ENCODE measurements at regions not wholly inside any gene's neighbourhood (a gene's known extent, or its start where the extent isn't known, plus 50 kb on each side); places are given as distances from the start of the nearest gene placed in this dataset.

GRCh38 chr11:86151174-86152005, 82.5 kb upstream of the PICALM start:
- peak overlapping the region; percentile 38 for H3K9ac ChIP-seq (ENCODE audit: low read length)
- H2BK12ac ChIP-seq (ENCODE audit: low read length in 2 of 2): peak overlapping the region; percentile 75 to 92
- H3K79me1 ChIP-seq (replicated peaks; ENCODE audit: low read length, poor library complexity, severe bottlenecking): peaks cover 2% of the 10 kb centered on the region
- peak overlapping the region; percentile 98 for H2AK5ac ChIP-seq (ENCODE audit: low read length, severe bottlenecking)
- H3K27ac ChIP-seq (ENCODE audit: low read length, poor library complexity, severe bottlenecking): peak overlapping the region; percentile 85
- no peaks in the 10 kb centered on the region for H3K9me3 ChIP-seq (ENCODE audit: control insufficient read depth, low read length)
- peak overlapping the region in 1 of 2 experiments; percentile 14 for H3K4me3 ChIP-seq (ENCODE audit: insufficient read depth in 1 of 2, low read depth in 1 of 2, low read length in 2 of 2)
- peak; percentile 40 for DNase-seq
- H2BK120ac ChIP-seq (ENCODE audit: low read depth, low read length): no peak overlapping the region
- H2BK15ac ChIP-seq (ENCODE audit: low read depth, poor library complexity, severe bottlenecking): peak overlapping the region; percentile 31
- H3K18ac ChIP-seq (ENCODE audit: low read depth in 1 of 2, low read length in 2 of 2): peak overlapping the region in 1 of 2 experiments; percentile 87
- no peak overlapping the region for H3K14ac ChIP-seq (ENCODE audit: low read length in 2 of 2)
- H2BK5ac ChIP-seq (ENCODE audit: low read depth, low read length, poor library complexity, severe bottlenecking): peak overlapping the region; percentile 8
- no peaks in the 10 kb centered on the region for H3K27me3 ChIP-seq (ENCODE audit: control insufficient read depth in 1 of 2, insufficient read depth in 1 of 2, low read length in 2 of 2)
- no peak overlapping the region for H3K23ac ChIP-seq (ENCODE audit: low read length in 2 of 2)
- WGBS: 6% methylated on average over 2 of the region's 3 CpGs
- H2AFZ ChIP-seq (ENCODE audit: low read depth, low read length): no peak overlapping the region
- peaks cover 14% of the 10 kb centered on the region for H3K4me1 ChIP-seq (ENCODE audit: control insufficient read depth, insufficient read depth, low read depth, low read length)
- peak overlapping the region in 1 of 2 experiments; percentile 67 for H3K4ac ChIP-seq (ENCODE audit: low read depth in 1 of 2, low read length in 2 of 2)
- H4K8ac ChIP-seq (ENCODE audit: low read length): peak overlapping the region; percentile 35
- H3K36me3 ChIP-seq (ENCODE audit: control insufficient read depth in 1 of 2, insufficient read depth in 2 of 2, low read depth in 1 of 2, low read length in 2 of 2): no peaks in the 10 kb centered on the region
- peak overlapping the region; percentile 40 for H3K4me2 ChIP-seq (ENCODE audit: low read length, poor library complexity, severe bottlenecking)
- H4K91ac ChIP-seq (ENCODE audit: low read length): no peak overlapping the region

- Histone ChIP-seq H2BK12ac (ENCODE audit: low read length in 2 of 2) (no peak overlapping the region), H3K4me1 (ENCODE audit: control insufficient read depth, insufficient read depth, low read depth, low read length) (peaks cover 17% of the 10 kb centered on the region), H3K4ac (ENCODE audit: low read depth in 1 of 2, low read length in 2 of 2) (peak overlapping the region in 1 of 2 experiments; percentile 17), H3K4me3 (ENCODE audit: insufficient read depth in 1 of 2, low read depth in 1 of 2, low read length in 2 of 2) (no peak overlapping the region), H3K9ac (ENCODE audit: low read length) (no peak overlapping the region), H4K91ac (ENCODE audit: low read length) (no peak overlapping the region), H3K36me3 (ENCODE audit: control insufficient read depth in 1 of 2, insufficient read depth in 2 of 2, low read depth in 1 of 2, low read length in 2 of 2) (no peaks in the 10 kb centered on the region), H2AFZ (ENCODE audit: low read depth, low read length) (no peak overlapping the region), H3K4me2 (ENCODE audit: low read length, poor library complexity, severe bottlenecking) (no peak overlapping the region), H3K27me3 (ENCODE audit: control insufficient read depth in 1 of 2, insufficient read depth in 1 of 2, low read length in 2 of 2) (no peaks in the 10 kb centered on the region), H3K14ac (ENCODE audit: low read length in 2 of 2) (no peak overlapping the region), H3K18ac (ENCODE audit: low read depth in 1 of 2, low read length in 2 of 2) (no peak overlapping the region), H4K8ac (ENCODE audit: low read length) (no peak overlapping the region), H3K23ac (ENCODE audit: low read length in 2 of 2) (no peak overlapping the region), H3K27ac (ENCODE audit: low read length, poor library complexity, severe bottlenecking) (peak overlapping the region; percentile 85), H3K9me3 (ENCODE audit: control insufficient read depth, low read length) (no peaks in the 10 kb centered on the region), H2AK5ac (ENCODE audit: low read length, severe bottlenecking) (peak overlapping the region; percentile 39), H2BK5ac (ENCODE audit: low read depth, low read length, poor library complexity, severe bottlenecking) (peak overlapping the region; percentile 8), H3K79me1 (replicated peaks; ENCODE audit: low read length, poor library complexity, severe bottlenecking) (peaks cover 2% of the 10 kb centered on the region), H2BK15ac (ENCODE audit: low read depth, poor library complexity, severe bottlenecking) (no peak overlapping the region), H2BK120ac (ENCODE audit: low read depth, low read length) (no peak overlapping the region)
- no peak for DNase-seq
- 94% methylated on average over 2 of the region's 2 CpGs for WGBS
Observed at GRCh38 chr11:86150847-86151173, 81.9 kb upstream of the PICALM start.

DNA sequence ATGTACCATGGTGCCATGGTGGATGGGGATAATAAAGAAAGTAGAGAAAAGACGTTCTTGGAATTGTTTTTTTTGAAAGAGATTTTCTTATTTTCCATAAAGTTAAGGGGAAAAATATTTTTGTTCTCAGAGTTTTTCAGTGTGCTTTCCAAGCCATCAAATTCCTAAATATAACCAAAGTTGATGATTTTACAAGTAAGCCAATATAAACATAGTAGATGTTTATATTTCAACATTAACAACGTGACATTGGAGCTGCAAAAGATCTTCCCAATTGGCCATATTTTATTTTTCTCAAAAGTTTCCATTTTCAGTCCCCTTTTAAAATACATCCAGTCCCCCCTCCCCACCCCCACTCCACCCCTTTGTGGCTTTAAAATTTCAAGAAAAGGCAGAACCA, 80.9 kb upstream of the PICALM start:
- Histone ChIP-seq H4K91ac (ENCODE audit: low read length) (no peak overlapping the region), H3K36me3 (ENCODE audit: control insufficient read depth in 1 of 2, insufficient read depth in 2 of 2, low read depth in 1 of 2, low read length in 2 of 2) (no peaks in the 10 kb centered on the region), H3K27ac (ENCODE audit: low read length, poor library complexity, severe bottlenecking) (no peak overlapping the region), H2AK5ac (ENCODE audit: low read length, severe bottlenecking) (no peak overlapping the region), H2BK12ac (ENCODE audit: low read length in 2 of 2) (no peak overlapping the region), H3K79me1 (replicated peaks; ENCODE audit: low read length, poor library complexity, severe bottlenecking) (peaks cover 2% of the 10 kb centered on the region), H3K4me2 (ENCODE audit: low read length, poor library complexity, severe bottlenecking) (no peak overlapping the region), H3K9me3 (ENCODE audit: control insufficient read depth, low read length) (no peaks in the 10 kb centered on the region), H4K8ac (ENCODE audit: low read length) (no peak overlapping the region), H2BK120ac (ENCODE audit: low read depth, low read length) (no peak overlapping the region), H3K4me3 (ENCODE audit: insufficient read depth in 1 of 2, low read depth in 1 of 2, low read length in 2 of 2) (no peak overlapping the region), H3K9ac (ENCODE audit: low read length) (no peak overlapping the region), H2BK15ac (ENCODE audit: low read depth, poor library complexity, severe bottlenecking) (no peak overlapping the region), H3K4me1 (ENCODE audit: control insufficient read depth, insufficient read depth, low read depth, low read length) (peaks cover 18% of the 10 kb centered on the region), H3K18ac (ENCODE audit: low read depth in 1 of 2, low read length in 2 of 2) (no peak overlapping the region), H3K4ac (ENCODE audit: low read depth in 1 of 2, low read length in 2 of 2) (no peak overlapping the region), H2BK5ac (ENCODE audit: low read depth, low read length, poor library complexity, severe bottlenecking) (no peak overlapping the region), H3K14ac (ENCODE audit: low read length in 2 of 2) (no peak overlapping the region), H3K27me3 (ENCODE audit: control insufficient read depth in 1 of 2, insufficient read depth in 1 of 2, low read length in 2 of 2) (no peaks in the 10 kb centered on the region), H3K23ac (ENCODE audit: low read length in 2 of 2) (no peak overlapping the region), H2AFZ (ENCODE audit: low read depth, low read length) (no peak overlapping the region)
- WGBS: 35% methylated on average over 1 of the region's 2 CpGs
- DNase-seq: no peak

- Histone ChIP-seq H3K14ac (ENCODE audit: low read length in 2 of 2) (no peak overlapping the region), H2AFZ (ENCODE audit: low read depth, low read length) (no peak overlapping the region), H3K9me3 (ENCODE audit: control insufficient read depth, low read length) (no peaks in the 10 kb centered on the region), H4K8ac (ENCODE audit: low read length) (no peak overlapping the region), H3K4me2 (ENCODE audit: low read length, poor library complexity, severe bottlenecking) (no peak overlapping the region), H3K27me3 (ENCODE audit: control insufficient read depth in 1 of 2, insufficient read depth in 1 of 2, low read length in 2 of 2) (no peaks in the 10 kb centered on the region), H2BK12ac (ENCODE audit: low read length in 2 of 2) (no peak overlapping the region), H3K23ac (ENCODE audit: low read length in 2 of 2) (no peak overlapping the region), H3K9ac (ENCODE audit: low read length) (no peak overlapping the region), H4K91ac (ENCODE audit: low read length) (no peak overlapping the region), H3K18ac (ENCODE audit: low read depth in 1 of 2, low read length in 2 of 2) (no peak overlapping the region), H3K27ac (ENCODE audit: low read length, poor library complexity, severe bottlenecking) (no peak overlapping the region), H2BK5ac (ENCODE audit: low read depth, low read length, poor library complexity, severe bottlenecking) (no peak overlapping the region), H3K36me3 (ENCODE audit: control insufficient read depth in 1 of 2, insufficient read depth in 2 of 2, low read depth in 1 of 2, low read length in 2 of 2) (no peaks in the 10 kb centered on the region), H2AK5ac (ENCODE audit: low read length, severe bottlenecking) (peak overlapping the region; percentile 61), H3K79me1 (replicated peaks; ENCODE audit: low read length, poor library complexity, severe bottlenecking) (peaks cover 2% of the 10 kb centered on the region), H3K4ac (ENCODE audit: low read depth in 1 of 2, low read length in 2 of 2) (no peak overlapping the region), H2BK120ac (ENCODE audit: low read depth, low read length) (no peak overlapping the region), H3K4me3 (ENCODE audit: insufficient read depth in 1 of 2, low read depth in 1 of 2, low read length in 2 of 2) (no peak overlapping the region), H2BK15ac (ENCODE audit: low read depth, poor library complexity, severe bottlenecking) (no peak overlapping the region), H3K4me1 (ENCODE audit: control insufficient read depth, insufficient read depth, low read depth, low read length) (peaks cover 18% of the 10 kb centered on the region)
- 79% methylated on average over 3 of the region's 3 CpGs for WGBS
- no peak for DNase-seq
Observed at GRCh38 chr11:86148345-86148747, 79.5 kb upstream of the PICALM start.
